ENCODE measurements at regions not wholly inside any gene's neighbourhood (a gene's known extent, or its start where the extent isn't known, plus 50 kb on each side); places are given as distances from the start of the nearest gene placed in this dataset.

DNA sequence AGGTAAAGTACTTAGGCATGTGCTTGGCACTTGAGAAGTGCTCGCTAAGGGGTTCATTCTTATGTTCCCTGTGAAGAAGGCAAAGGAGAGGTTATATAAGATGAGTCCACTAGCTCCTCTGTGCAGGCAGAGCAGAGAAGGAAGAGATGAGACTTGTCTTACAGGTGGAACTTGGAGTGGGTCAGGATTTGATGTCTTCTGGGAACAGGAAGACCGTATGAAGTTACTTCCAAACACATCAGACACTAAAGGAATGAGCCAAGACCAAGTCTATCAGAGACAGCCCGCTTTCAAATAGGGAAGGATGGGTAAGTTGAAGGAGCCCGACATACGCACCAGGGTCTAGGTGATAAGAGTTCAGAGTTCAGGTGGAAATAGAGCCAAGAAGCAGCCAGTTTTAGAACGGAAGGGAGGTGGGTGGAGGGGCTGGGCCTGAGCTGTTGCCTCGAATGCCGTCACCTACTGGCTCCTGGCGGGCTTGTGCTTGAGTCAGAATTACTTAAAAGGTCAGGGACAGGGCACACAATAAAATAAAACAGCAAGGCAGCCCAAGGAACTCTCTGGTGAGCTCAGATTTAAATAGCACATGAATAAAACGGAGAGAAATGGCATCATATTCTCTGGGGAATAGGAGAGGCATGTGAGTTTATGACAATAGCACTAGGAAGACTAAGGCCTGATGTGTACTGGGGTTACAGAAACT is 56.1 kb upstream of the GRB10 start:
- peaks cover 0 to 7% (median 0%) of the 10 kb centered on the region in 6 donors for H3K9me3 Mint-ChIP-seq
- H3K4me3 Mint-ChIP-seq, result no peak overlapping the region
- H3K36me3 Mint-ChIP-seq, result no peaks in the 10 kb centered on the region
- no peaks in the 10 kb centered on the region for H3K4me1 Mint-ChIP-seq
- peaks cover 1 to 8% (median 4%) of the 10 kb centered on the region in 3 donors for H3K27me3 Mint-ChIP-seq (ENCODE audit: low read depth in 3 of 3)
- DNase-seq, result no peak
- no peak overlapping the region for H3K27ac Mint-ChIP-seq

DNA sequence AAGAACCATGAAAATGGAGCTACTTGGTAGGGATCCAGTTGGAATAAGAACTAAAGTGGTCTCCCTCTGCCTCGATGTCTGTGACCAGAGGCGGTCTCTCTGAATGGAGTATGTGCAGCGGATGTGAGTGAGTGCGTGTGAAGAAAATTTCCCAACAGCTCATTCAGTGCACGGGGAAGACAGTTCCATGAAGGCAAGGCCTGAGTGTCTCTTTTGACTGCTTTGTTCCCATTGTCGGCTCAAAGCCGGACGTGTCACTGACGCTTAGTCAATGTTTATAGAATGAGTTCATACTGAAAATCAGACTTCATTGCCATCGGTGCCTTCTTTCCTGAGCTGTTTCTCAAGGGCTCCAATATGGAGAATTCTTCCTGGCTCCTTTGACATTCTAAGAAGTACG is 55.3 kb upstream of the GRB10 start:
- Mint-ChIP-seq H3K4me3 (no peak overlapping the region), H3K36me3 (no peaks in the 10 kb centered on the region), H3K9me3 (peaks cover 0 to 8% (median 0%) of the 10 kb centered on the region in 6 donors), H3K27ac (no peak overlapping the region), H3K4me1 (peaks cover 0 to 5% of the 10 kb centered on the region in 2 donors), H3K27me3 (ENCODE audit: low read depth in 3 of 3) (peaks cover 4 to 8% (median 4%) of the 10 kb centered on the region in 3 donors)
- DNase-seq, result no peak

DNA sequence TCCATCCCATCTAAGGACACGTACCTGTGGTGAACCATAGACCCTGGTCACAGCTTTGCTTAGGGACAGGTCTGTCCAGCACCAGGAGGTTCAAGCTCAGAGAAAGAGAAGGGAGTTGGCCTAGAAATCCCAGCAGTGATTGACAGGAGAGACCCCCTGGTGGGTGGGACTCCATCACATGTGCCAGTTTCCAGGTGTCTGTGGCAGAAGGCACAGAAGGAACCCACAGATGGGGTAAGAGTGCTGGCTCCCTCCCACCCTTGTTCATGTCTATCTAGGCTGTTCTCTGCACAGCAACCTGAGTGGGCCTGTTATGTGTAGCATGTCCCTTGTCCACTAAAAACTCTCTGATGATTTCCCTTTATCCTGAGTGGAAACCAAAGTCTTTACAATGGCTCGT is 54.0 kb upstream of the GRB10 start:
- Mint-ChIP-seq H3K4me3 (no peak overlapping the region), H3K4me1 (peaks cover 0 to 11% of the 10 kb centered on the region in 2 donors), H3K27ac (peak overlapping the region in 1 of 6 donors; percentile 8), H3K36me3 (no peaks in the 10 kb centered on the region), H3K9me3 (peaks cover 0 to 6% (median 0%) of the 10 kb centered on the region in 6 donors), H3K27me3 (ENCODE audit: low read depth in 3 of 3) (peaks cover 4 to 12% (median 7%) of the 10 kb centered on the region in 3 donors)
- no peak for DNase-seq

DNA sequence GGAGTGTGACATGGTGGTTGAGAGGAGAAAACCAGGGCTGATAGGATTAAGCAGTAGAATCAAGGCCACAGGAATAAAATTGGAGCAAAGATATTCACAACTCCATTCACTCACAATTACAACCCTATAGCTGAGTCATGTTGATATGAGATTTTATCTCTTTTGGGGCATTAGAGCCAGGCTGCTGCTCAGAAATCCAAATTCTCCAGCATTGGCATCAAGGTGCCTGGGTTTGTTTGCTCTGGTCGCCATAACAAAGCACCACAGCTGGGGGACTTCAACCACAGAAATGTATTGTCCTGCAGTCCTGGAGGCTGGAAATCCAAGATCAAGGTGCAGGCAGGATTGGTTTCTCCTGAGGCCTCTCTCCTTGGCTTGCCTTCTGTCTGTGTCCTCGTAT is 52.5 kb upstream of the GRB10 start:
- Mint-ChIP-seq H3K27me3 (ENCODE audit: low read depth in 3 of 3) (peaks cover 5 to 10% (median 7%) of the 10 kb centered on the region in 3 donors), H3K36me3 (no peaks in the 10 kb centered on the region), H3K27ac (no peak overlapping the region), H3K4me1 (peaks cover 0 to 11% of the 10 kb centered on the region in 2 donors), H3K4me3 (no peak overlapping the region), H3K9me3 (peaks cover 0 to 4% (median 0%) of the 10 kb centered on the region in 6 donors)
- DNase-seq, result no peak

DNA sequence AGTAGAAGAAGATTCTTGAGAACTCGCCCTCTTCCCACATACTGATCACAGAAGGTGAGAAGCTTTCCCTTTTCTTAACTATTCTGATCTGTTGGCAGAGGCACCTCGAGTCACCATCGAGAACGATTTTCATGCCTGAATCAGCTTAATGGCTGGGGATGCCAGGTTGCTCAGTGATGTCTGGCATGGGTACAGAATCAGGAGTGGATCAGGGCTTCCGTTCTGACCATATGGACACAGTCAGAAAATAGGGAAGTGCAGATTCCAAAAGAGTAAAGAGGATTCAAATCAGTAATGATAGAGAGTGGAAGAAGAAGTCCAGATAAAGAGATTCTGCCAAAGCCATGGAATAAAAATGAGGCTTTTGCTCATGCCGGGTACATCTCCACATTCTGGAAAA is 52.0 kb upstream of the GRB10 start:
- peaks cover 0 to 11% of the 10 kb centered on the region in 2 donors for H3K4me1 Mint-ChIP-seq
- H3K4me3 Mint-ChIP-seq, result no peak overlapping the region
- H3K27ac Mint-ChIP-seq, result no peak overlapping the region
- no peak for DNase-seq
- H3K36me3 Mint-ChIP-seq, result no peaks in the 10 kb centered on the region
- H3K9me3 Mint-ChIP-seq, result peaks cover 0 to 4% (median 0%) of the 10 kb centered on the region in 6 donors
- H3K27me3 Mint-ChIP-seq (ENCODE audit: low read depth in 3 of 3), result peaks cover 5 to 13% (median 7%) of the 10 kb centered on the region in 3 donors

DNA sequence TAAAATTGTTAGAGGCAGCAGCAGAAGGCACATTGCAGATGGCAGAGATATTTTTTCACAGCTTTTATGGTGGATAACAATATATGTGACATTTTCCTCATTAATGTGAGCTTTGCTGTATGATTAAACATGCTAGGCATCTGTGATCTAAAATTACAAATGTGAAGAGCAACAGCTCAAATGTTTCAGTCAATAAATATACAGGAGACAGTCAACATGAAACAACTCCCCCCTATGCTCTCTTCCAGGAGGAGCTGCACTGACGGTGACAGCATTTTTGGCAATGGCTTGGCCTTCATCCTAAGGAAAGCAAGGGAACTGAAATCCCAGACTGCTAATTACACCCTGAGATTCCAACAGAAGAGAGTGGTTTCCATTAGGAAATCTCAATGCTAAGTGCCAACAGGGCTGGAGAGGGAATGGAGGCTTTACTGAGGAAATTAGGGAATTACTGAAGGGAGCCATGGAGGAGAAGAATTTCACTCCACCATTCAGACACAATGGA is 51.4 kb upstream of the GRB10 start:
- DNase-seq, result no peak
- no peaks in the 10 kb centered on the region for H3K36me3 Mint-ChIP-seq
- H3K27me3 Mint-ChIP-seq (ENCODE audit: low read depth in 3 of 3), result peaks cover 5 to 19% (median 7%) of the 10 kb centered on the region in 3 donors
- peaks cover 0 to 4% (median 0%) of the 10 kb centered on the region in 6 donors for H3K9me3 Mint-ChIP-seq
- no peak overlapping the region for H3K27ac Mint-ChIP-seq
- H3K4me1 Mint-ChIP-seq, result peaks cover 0 to 11% of the 10 kb centered on the region in 2 donors
- no peak overlapping the region for H3K4me3 Mint-ChIP-seq

DNA sequence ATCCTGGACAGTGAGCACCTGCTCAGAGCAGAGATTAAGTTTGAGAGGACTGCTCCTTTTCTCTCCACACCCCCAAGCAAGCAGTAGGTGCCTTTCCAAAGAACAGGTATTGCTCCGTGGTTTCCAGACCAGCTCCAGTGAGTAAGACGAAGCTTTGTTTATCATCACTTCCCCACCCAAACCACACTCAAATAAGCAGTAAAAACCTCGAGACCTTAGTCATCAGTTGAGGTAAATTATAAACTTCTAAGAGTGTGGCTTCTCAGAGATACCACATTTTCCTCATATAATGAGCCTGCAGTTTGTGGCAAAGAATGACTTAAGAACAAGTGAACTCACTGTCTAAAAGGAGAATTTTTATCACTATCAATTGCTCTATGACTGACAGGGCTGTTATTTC is 50.0 kb upstream of the GRB10 start:
- peaks cover 0 to 11% of the 10 kb centered on the region in 2 donors for H3K4me1 Mint-ChIP-seq
- H3K27me3 Mint-ChIP-seq (ENCODE audit: low read depth in 3 of 3), result peaks cover 5 to 19% (median 7%) of the 10 kb centered on the region in 3 donors
- H3K4me3 Mint-ChIP-seq, result peak overlapping the region in 1 of 5 donors; percentile 11
- peaks cover 0 to 4% (median 0%) of the 10 kb centered on the region in 6 donors for H3K9me3 Mint-ChIP-seq
- H3K27ac Mint-ChIP-seq, result no peak overlapping the region
- no peaks in the 10 kb centered on the region for H3K36me3 Mint-ChIP-seq
- no peak for DNase-seq
